MM.1S (cell line): ENCODE measurements at regions not wholly inside any gene's neighbourhood (a gene's known extent, or its start where the extent isn't known, plus 50 kb on each side); places are given as distances from the start of the nearest gene placed in this dataset.
"Not testable (repeated sequence)": the region's sequence is repeated elsewhere in the genome, so short reads cannot be mapped to it uniquely, and the experiment has no call there.

Source experiments
- DNase-seq: peaks from one replicate; pipeline ENCODE4 v3.0.0-alpha.2; 2015
- H2AFZ ChIP-seq: fragments of 300-600 bp; sonication (generic); 2 replicates; pipeline ENCODE4 v1.6.0; 2016; ENCODE audit warnings: antibody characterized with exemption, low read length
- H3F3A ChIP-seq: fragments of 300-600 bp; sonication (generic); 2 replicates; pipeline ENCODE4 v1.6.1; 2016; ENCODE audit warnings: mild to moderate bottlenecking, antibody characterized with exemption, low read length, moderate library complexity, mixed read lengths; ENCODE audit not compliant: insufficient read depth
- H3K27ac ChIP-seq: fragments of 300-600 bp; sonication (generic); 2 replicates; pipeline ENCODE4 v1.5.1; 2016; ENCODE audit warnings: mild to moderate bottlenecking, low read length
- H3K27me3 ChIP-seq: fragments of 300-600 bp; sonication (generic); replicated peaks from 2 replicates; pipeline ENCODE4 v1.6.0; 2016; ENCODE audit warnings: low read length; ENCODE audit not compliant: insufficient read depth
- H3K36me3 ChIP-seq: fragments of 300-600 bp; sonication (generic); replicated peaks from 2 replicates; pipeline ENCODE4 v1.6.1; 2016; ENCODE audit warnings: mild to moderate bottlenecking, low read length, mixed read lengths; ENCODE audit not compliant: insufficient read depth
- H3K4me1 ChIP-seq: fragments of 300-600 bp; sonication (generic); 2 replicates; pipeline ENCODE4 v1.6.1; 2016; ENCODE audit warnings: low read length, mixed read lengths
- H3K4me2 ChIP-seq: fragments of 300-600 bp; sonication (generic); 2 replicates; pipeline ENCODE4 v1.6.0; 2016; ENCODE audit warnings: low read depth, low read length
- H3K4me3 ChIP-seq: fragments of 300-600 bp; sonication (generic); 2 replicates; pipeline ENCODE4 v1.5.1; 2016; ENCODE audit warnings: low read length, mixed read lengths
- H3K79me2 ChIP-seq: fragments of 300-600 bp; sonication (generic); 2 replicates; pipeline ENCODE4 v1.6.1; 2016; ENCODE audit warnings: mixed run types, low read length, mixed read lengths
- H3K9ac ChIP-seq: fragments of 300-600 bp; sonication (generic); 2 replicates; pipeline ENCODE4 v1.6.1; 2016; ENCODE audit warnings: low read length, mixed read lengths
- H3K9me2 ChIP-seq: fragments of 300-600 bp; sonication (generic); replicated peaks from 2 replicates; pipeline ENCODE4 v1.6.1; 2016; ENCODE audit warnings: mild to moderate bottlenecking, low read length, mixed read lengths; ENCODE audit not compliant: insufficient read depth
- H3K9me3 ChIP-seq: fragments of 300-600 bp; sonication (generic); replicated peaks from 2 replicates; pipeline ENCODE4 v1.6.1; 2016; ENCODE audit warnings: mild to moderate bottlenecking, low read length, mixed read lengths; ENCODE audit not compliant: insufficient read depth
- H4K20me1 ChIP-seq: fragments of 300-600 bp; sonication (generic); 2 replicates; pipeline ENCODE4 v1.6.1; 2016; ENCODE audit warnings: mild to moderate bottlenecking, low read length, moderate library complexity, mixed read lengths; ENCODE audit not compliant: insufficient read depth
- CTCF ChIP-seq: fragments of 300-600 bp; sonication (generic); IDR thresholded peaks from 2 replicates; pipeline ENCODE4 v1.5.1; 2016; ENCODE audit warnings: antibody characterized with exemption, low read length, mixed read lengths
- EZH2 ChIP-seq: fragments of 300-600 bp; sonication (generic); optimal IDR thresholded peaks from 2 replicates; pipeline ENCODE3; 2017; ENCODE audit warnings: low read depth, mild to moderate bottlenecking, antibody characterized with exemption, low read length, mixed read lengths
- EZH2phosphoT487 ChIP-seq: fragments of 300-600 bp; sonication (generic); IDR thresholded peaks from 2 replicates; pipeline ENCODE4 v1.6.1; 2018; ENCODE audit warnings: antibody characterized with exemption, low read length

GRCh38 chr18:6541131-6541679, 126.5 kb upstream of the L3MBTL4 start:
- H3K9me3 ChIP-seq, H4K20me1 ChIP-seq, H2AFZ ChIP-seq, DNase-seq, H3K9ac ChIP-seq, H3F3A ChIP-seq, H3K4me3 ChIP-seq, H3K4me2 ChIP-seq, H3K9me2 ChIP-seq, H3K27ac ChIP-seq, H3K27me3 ChIP-seq, H3K4me1 ChIP-seq, H3K79me2 ChIP-seq, H3K36me3 ChIP-seq: not testable (repeated sequence)
- TF ChIP-seq CTCF = peak; percentile 34

GRCh38 chr18:6542296-6542695, 127.6 kb upstream of the L3MBTL4 start:
- no peak overlapping the region for H3K4me2 ChIP-seq
- TF ChIP-seq CTCF (no peak), EZH2 (no peak), EZH2phosphoT487 (no peak)
- no peak overlapping the region for H3K9ac ChIP-seq
- no peak overlapping the region for H3K27ac ChIP-seq
- H3K27me3 ChIP-seq = no peaks in the 10 kb centered on the region
- H3K9me2 ChIP-seq = no peaks in the 10 kb centered on the region
- no peak overlapping the region for H2AFZ ChIP-seq
- H3K79me2 ChIP-seq = no peaks in the 10 kb centered on the region
- peaks cover 3% of the 10 kb centered on the region; the same call in 1 of the 2 replicates for H3K4me1 ChIP-seq
- no peaks in the 10 kb centered on the region for H4K20me1 ChIP-seq
- no peaks in the 10 kb centered on the region for H3K9me3 ChIP-seq
- no peaks in the 10 kb centered on the region for H3K36me3 ChIP-seq
- H3K4me3 ChIP-seq = no peak overlapping the region
- DNase-seq = no peak
- H3F3A ChIP-seq = no peaks in the 10 kb centered on the region

- no peaks in the 10 kb centered on the region for H3F3A ChIP-seq
- no peaks in the 10 kb centered on the region for H3K9me2 ChIP-seq
- no peaks in the 10 kb centered on the region for H3K36me3 ChIP-seq
- no peak overlapping the region for H3K9ac ChIP-seq
- H3K9me3 ChIP-seq = no peaks in the 10 kb centered on the region
- no peak overlapping the region for H2AFZ ChIP-seq
- no peaks in the 10 kb centered on the region for H3K4me1 ChIP-seq
- no peaks in the 10 kb centered on the region for H3K27me3 ChIP-seq
- DNase-seq = peak; percentile 35
- no peak overlapping the region for H3K4me3 ChIP-seq
- H4K20me1 ChIP-seq = no peaks in the 10 kb centered on the region
- H3K79me2 ChIP-seq = no peaks in the 10 kb centered on the region
- TF ChIP-seq EZH2 (no peak), CTCF (peak; percentile 52), EZH2phosphoT487 (no peak)
- no peak overlapping the region for H3K4me2 ChIP-seq
- no peak overlapping the region for H3K27ac ChIP-seq
Observed at GRCh38 chr18:6543330-6543908, 128.7 kb upstream of the L3MBTL4 start.
